CD4-positive, alpha-beta T cell treated with Interleukin-12 subunit alpha and Interleukin-12 subunit beta, for 1 hour (primary cell): ENCODE measurements at regions not wholly inside any gene's neighbourhood (a gene's known extent, or its start where the extent isn't known, plus 50 kb on each side); places are given as distances from the start of the nearest gene placed in this dataset.

Source experiments
- DNase-seq: peaks from one replicate; pipeline ENCODE4 v3.0.0-alpha.2; 2020

GRCh38 chr6:147870506-147871110 lies 362.1 kb downstream of the SAMD5 start:
- no peak for DNase-seq

GRCh38 chr6:147872002-147872401 lies 363.5 kb downstream of the SAMD5 start:
- DNase-seq: no peak

GRCh38 chr6:147873816-147874215 lies 365.3 kb downstream of the SAMD5 start:
- DNase-seq: no peak

GRCh38 chr6:147874322-147874721 lies 365.8 kb downstream of the SAMD5 start:
- no peak for DNase-seq

- DNase-seq: no peak
These were observed 370.6 kb downstream of the SAMD5 start for GRCh38 chr6:147879031-147879580.

GRCh38 chr6:147881432-147881831 lies 372.9 kb downstream of the SAMD5 start:
- no peak for DNase-seq

GRCh38 chr6:147888374-147888773 lies 379.9 kb downstream of the SAMD5 start:
- no peak for DNase-seq

- DNase-seq: no peak
These were observed 383.2 kb downstream of the SAMD5 start for GRCh38 chr6:147891671-147892070.

GRCh38 chr6:147892476-147892875 lies 384.0 kb downstream of the SAMD5 start:
- DNase-seq: no peak

GRCh38 chr6:147895272-147895671 lies 386.8 kb downstream of the SAMD5 start:
- no peak for DNase-seq

- no peak for DNase-seq
These were observed 391.8 kb downstream of the SAMD5 start for GRCh38 chr6:147900247-147900830.

- no peak for DNase-seq
These were observed 394.8 kb downstream of the SAMD5 start for GRCh38 chr6:147903321-147903720.

- DNase-seq: no peak
These were observed 395.4 kb downstream of the SAMD5 start for GRCh38 chr6:147903931-147904330.

- no peak for DNase-seq
These were observed 395.9 kb downstream of the SAMD5 start for GRCh38 chr6:147904416-147904815.

GRCh38 chr6:147905711-147906110 lies 397.2 kb downstream of the SAMD5 start:
- DNase-seq: no peak

- no peak for DNase-seq
These were observed 397.9 kb downstream of the SAMD5 start for GRCh38 chr6:147906361-147906760.

- no peak for DNase-seq
These were observed 401.1 kb downstream of the SAMD5 start for GRCh38 chr6:147909640-147910039.

GRCh38 chr6:147910281-147910680 lies 401.8 kb downstream of the SAMD5 start:
- DNase-seq: no peak

- no peak for DNase-seq
These were observed 402.6 kb downstream of the SAMD5 start for GRCh38 chr6:147911057-147911456.

- no peak for DNase-seq
These were observed 403.2 kb downstream of the SAMD5 start for GRCh38 chr6:147911686-147912085.

- DNase-seq: no peak
These were observed 414.3 kb downstream of the SAMD5 start for GRCh38 chr6:147922799-147923198.

- no peak for DNase-seq
These were observed 416.1 kb downstream of the SAMD5 start for GRCh38 chr6:147924598-147924997.

- no peak for DNase-seq
These were observed 416.8 kb upstream of the SASH1 start for GRCh38 chr6:147925826-147926225.

GRCh38 chr6:147930745-147931144 lies 411.9 kb upstream of the SASH1 start:
- DNase-seq: no peak

GRCh38 chr6:147933224-147933623 lies 409.4 kb upstream of the SASH1 start:
- no peak for DNase-seq
